Pancreas (tissue), 10 donors: ENCODE measurements at regions not wholly inside any gene's neighbourhood (a gene's known extent, or its start where the extent isn't known, plus 50 kb on each side); places are given as distances from the start of the nearest gene placed in this dataset.

ENCODE experiments used
- ATAC-seq, 4 donors: fragments of 200-7000 bp; cut with Tn5 transposase; one replicate each; pipeline versions ENCODE4 v1.8.0 to v1.9.1; 2020; ENCODE audit warnings: mild to moderate bottlenecking in 4 of 4, moderate library complexity in 4 of 4
- DNase-seq, 6 donors: peaks; one replicate each; pipeline ENCODE4 v3.0.0-alpha.2; 2020
- FAIRE-seq: peaks from 2 replicates; lab custom pipeline; 2012; peaks lifted over from hg19 to GRCh38; lab: Jason Lieb, UNC
- H3K27ac ChIP-seq, 4 donors: fragments of 200-600 bp; sonication (generic); 1 replicate in 3 of 4; 2 replicates in 1 of 4; pipeline versions ENCODE4 v1.5.0 to v1.8.0; 2020
- H3K27me3 ChIP-seq, 4 donors: fragments of 200-600 bp; one replicate each; pipeline ENCODE4 v1.8.0; 2021
- H3K36me3 ChIP-seq, 3 donors: fragments of 200-600 bp; sonication (generic) in 1 of 3; one replicate each; pipeline versions ENCODE4 v1.5.0 to v1.8.0; 2020 to 2021
- H3K4me1 ChIP-seq, 3 donors: fragments of 200-600 bp; one replicate each; pipeline ENCODE4 v1.8.0; 2021
- H3K4me3 ChIP-seq, 4 donors: fragments of 200-600 bp; sonication (generic) in 2 of 4; one replicate each; pipeline versions ENCODE4 v1.5.0 to v1.8.0; 2020 to 2021
- H3K9me3 ChIP-seq, 4 donors: fragments of 200-600 bp; one replicate each; pipeline ENCODE4 v1.8.0; 2021
- CTCF ChIP-seq, 4 donors: fragments of 200-600 bp; sonication (generic) in 3 of 4; IDR thresholded peaks; one replicate each; pipeline versions ENCODE4 v1.5.0 to v1.8.0; 2021; ENCODE audit warnings: antibody characterized with exemption in 4 of 4
- WGBS, 2 donors: extraction: QIAGEN DNeasy Blood & Tissue Kit; methylation state at CpG; one replicate each; pipeline ENCODE4 v1.1.7; 2013; 5-methylcytosine and 5-hydroxymethylcytosine counted together
- intact Hi-C, 3 donors: fragments of 100-400 bp; cut with DNase I; formaldehyde crosslinking; loops; one replicate each; pipeline versions ENCODE4 v1.11.1 to v1.14.2; 2022
- donor health status: healthy with polysubstance abuse.
- donor health status: DM: no; HTN: no; CAD: no; lungs with moderate emphysema.
- donor health status: DM: no; HTN: no; CAD: no.
- donor health status: control.
- donor health status: control.
- donor health status: Bipolar disorder and iron deficiency.
- donor health status: DM: yes; HTN: yes; CAD: no.
- donor health status: DM: no; HTN: no; CAD: no.
- donor health status: DM: no; HTN: no; CAD: no.
- donor health status: DM: yes; HTN: yes; CAD: no.

DNA sequence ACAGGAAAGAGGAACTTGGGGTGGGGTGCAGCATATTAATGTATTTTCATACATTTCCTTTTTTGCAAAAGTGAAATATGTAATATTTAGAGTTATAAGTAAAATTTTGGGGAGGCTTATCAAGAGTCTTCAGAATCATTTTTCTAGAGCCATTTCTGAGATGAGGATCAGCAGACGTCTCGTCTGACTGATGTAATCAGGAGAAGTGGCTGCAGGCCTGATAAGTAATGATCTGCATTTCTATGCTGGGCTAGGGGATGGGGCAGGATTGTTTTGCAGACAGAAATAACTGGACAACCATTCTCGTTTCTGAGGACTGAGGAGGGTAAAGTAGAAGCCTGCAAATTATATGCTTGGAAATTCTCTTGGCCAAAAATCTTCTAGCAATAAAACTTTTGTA lies 89.2 kb upstream of the ARGLU1 start:
- Histone ChIP-seq H3K27me3 (no peaks in the 10 kb centered on the region), H3K36me3 (no peaks in the 10 kb centered on the region), H3K4me1 (no peaks in the 10 kb centered on the region), H3K9me3 (no peaks in the 10 kb centered on the region), H3K4me3 (no peak overlapping the region), H3K27ac (no peak overlapping the region)
- FAIRE-seq (no peak), ATAC-seq (no peak), DNase-seq (no peak)
- TF ChIP-seq CTCF (IDR thresholded peaks at IDR 0.05): no peak
- WGBS, 2 donors: 58 to 66% methylated on average over 3 of the region's 3 CpGs
- intact Hi-C loops: no loop called here

- Histone ChIP-seq H3K4me3 (no peak overlapping the region), H3K4me1 (no peaks in the 10 kb centered on the region), H3K9me3 (no peaks in the 10 kb centered on the region), H3K36me3 (no peaks in the 10 kb centered on the region), H3K27ac (no peak overlapping the region), H3K27me3 (no peaks in the 10 kb centered on the region)
- DNase-seq: no peak
- intact Hi-C loops: no loop called here
- no peak for FAIRE-seq
- ATAC-seq: no peak
- no peak for TF ChIP-seq CTCF (IDR thresholded peaks at IDR 0.05)
- 45 to 64% methylated on average over 1 of the region's 1 CpG for WGBS, 2 donors
These were observed 88.2 kb upstream of the ARGLU1 start for GRCh38 chr13:106656186-106656585.

GRCh38 chr13:106651442-106651841 lies 83.5 kb upstream of the ARGLU1 start:
- ATAC-seq (no peak), DNase-seq (no peak)
- WGBS, 2 donors: 63 to 65% methylated on average over 3 of the region's 3 CpGs

DNA sequence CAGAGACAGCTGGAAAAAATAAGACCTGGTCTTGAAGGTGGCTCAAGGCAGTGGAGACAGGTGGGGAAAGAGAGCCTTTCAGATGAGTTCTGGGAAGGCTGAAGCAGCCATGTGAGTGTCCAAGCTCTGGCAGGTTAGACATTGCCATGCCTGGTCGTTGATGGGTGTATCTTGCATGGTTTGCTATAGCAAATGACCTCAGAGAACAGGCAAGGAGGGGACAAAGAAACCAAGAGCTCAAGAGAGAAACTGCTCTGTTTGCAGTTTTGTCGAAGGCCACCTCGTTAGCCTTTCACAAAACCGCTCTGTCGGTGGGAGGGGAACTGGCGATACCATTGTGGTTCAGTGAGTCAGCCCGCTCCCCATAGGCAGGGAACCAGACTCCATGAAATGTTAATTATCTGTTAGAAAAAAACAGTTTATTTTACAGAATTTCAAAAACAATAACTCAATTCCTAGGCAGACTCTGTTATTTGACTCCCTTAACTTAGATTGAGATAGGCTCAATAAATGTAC lies 82.8 kb upstream of the ARGLU1 start:
- ATAC-seq: no peak
- Histone ChIP-seq H3K9me3 (no peaks in the 10 kb centered on the region), H3K27me3 (no peaks in the 10 kb centered on the region), H3K27ac (no peak overlapping the region), H3K4me3 (no peak overlapping the region), H3K36me3 (no peaks in the 10 kb centered on the region), H3K4me1 (no peaks in the 10 kb centered on the region)
- WGBS, 2 donors: 88 to 92% methylated on average over 7 of the region's 7 CpGs
- intact Hi-C loops: no loop called here
- DNase-seq: no peak
- no peak for FAIRE-seq
- TF ChIP-seq CTCF (IDR thresholded peaks at IDR 0.05): no peak

More at GRCh38 chr13:106651442-106651841, 83.5 kb upstream of the ARGLU1 start:
- intact Hi-C loops: no loop called here
- no peak overlapping the region for H3K4me3 ChIP-seq
- H3K4me1 ChIP-seq: no peaks in the 10 kb centered on the region
- H3K27me3 ChIP-seq: no peaks in the 10 kb centered on the region
- no peaks in the 10 kb centered on the region for H3K36me3 ChIP-seq
- no peak for TF ChIP-seq CTCF (IDR thresholded peaks at IDR 0.05)
- no peaks in the 10 kb centered on the region for H3K9me3 ChIP-seq
- no peak for FAIRE-seq
- no peak overlapping the region for H3K27ac ChIP-seq

GRCh38 chr13:106649495-106649894 lies 81.6 kb upstream of the ARGLU1 start:
- FAIRE-seq (no peak), ATAC-seq (peak in 3 of 4 donors; percentile 52 to 78 (median 65)), DNase-seq (no peak)
- H3K27me3 ChIP-seq: no peaks in the 10 kb centered on the region
- TF ChIP-seq CTCF (IDR thresholded peaks at IDR 0.05): no peak
- H3K9me3 ChIP-seq: no peaks in the 10 kb centered on the region
- WGBS, 2 donors: 59 to 62% methylated on average over 4 of the region's 4 CpGs
- H3K4me3 ChIP-seq: no peak overlapping the region
- H3K27ac ChIP-seq: no peak overlapping the region
- H3K4me1 ChIP-seq: no peaks in the 10 kb centered on the region
- no peaks in the 10 kb centered on the region for H3K36me3 ChIP-seq
- intact Hi-C loops: no loop called here
